ENCODE measurements at regions not wholly inside any gene's neighbourhood (a gene's known extent, or its start where the extent isn't known, plus 50 kb on each side); places are given as distances from the start of the nearest gene placed in this dataset.

DNA sequence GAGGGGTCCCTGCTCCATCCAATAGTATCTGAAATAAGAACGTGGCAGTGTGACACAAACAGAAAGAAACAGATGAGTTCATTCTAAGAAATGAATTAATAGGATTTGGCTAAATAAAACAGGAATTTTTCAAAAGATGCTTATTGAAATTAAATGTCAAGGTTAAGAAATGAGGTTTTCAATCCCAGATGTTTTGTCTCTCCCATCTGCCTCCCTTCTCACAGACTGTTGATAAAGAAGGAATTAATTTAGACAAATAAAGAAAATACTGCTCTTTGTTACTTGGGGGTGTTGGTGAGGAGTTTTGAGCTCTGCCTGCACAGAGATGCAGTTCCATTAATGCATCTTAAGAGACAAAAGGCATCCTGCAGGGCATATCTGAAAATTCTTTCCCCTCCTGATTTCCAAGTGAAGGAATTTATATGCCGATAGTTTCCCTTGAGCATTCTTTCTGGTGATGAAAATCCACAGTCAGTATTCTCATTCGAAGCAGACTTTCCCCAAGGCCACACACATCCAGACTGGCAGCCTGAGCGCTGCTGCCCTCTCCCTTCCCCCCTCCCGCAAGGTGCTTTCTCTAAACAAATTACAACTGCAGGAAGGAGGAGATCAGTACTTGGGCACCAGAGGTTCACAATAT lies 385.4 kb upstream of the RND3 start:
- ChIA-PET POLR2A (no interaction called here), CTCF (no interaction called here)

DNA sequence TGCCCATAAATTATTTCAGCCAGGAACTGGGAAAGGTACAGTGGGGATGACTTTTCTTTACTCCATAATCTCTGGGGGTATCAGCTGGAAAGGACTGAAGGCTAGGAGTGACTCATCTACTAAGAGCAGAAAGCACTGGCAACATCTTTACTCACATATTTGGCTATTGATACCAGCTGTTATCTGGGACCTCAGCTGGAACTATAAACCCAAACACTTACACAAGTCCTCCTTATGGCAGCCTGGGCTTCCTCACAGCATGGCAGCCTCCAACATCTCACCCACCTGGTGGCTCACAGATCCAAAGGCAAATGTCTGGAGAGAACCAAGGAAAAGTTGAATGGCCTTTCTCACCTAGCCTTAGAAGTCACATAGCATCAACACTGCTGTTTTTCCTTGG lies 379.0 kb upstream of the RND3 start:
- CTCF ChIA-PET: no interaction called here
- POLR2A ChIA-PET: no interaction called here

GRCh38 chr2:150863691-150864090 lies 376.2 kb upstream of the RND3 start:
- CTCF ChIA-PET: no interaction called here

DNA sequence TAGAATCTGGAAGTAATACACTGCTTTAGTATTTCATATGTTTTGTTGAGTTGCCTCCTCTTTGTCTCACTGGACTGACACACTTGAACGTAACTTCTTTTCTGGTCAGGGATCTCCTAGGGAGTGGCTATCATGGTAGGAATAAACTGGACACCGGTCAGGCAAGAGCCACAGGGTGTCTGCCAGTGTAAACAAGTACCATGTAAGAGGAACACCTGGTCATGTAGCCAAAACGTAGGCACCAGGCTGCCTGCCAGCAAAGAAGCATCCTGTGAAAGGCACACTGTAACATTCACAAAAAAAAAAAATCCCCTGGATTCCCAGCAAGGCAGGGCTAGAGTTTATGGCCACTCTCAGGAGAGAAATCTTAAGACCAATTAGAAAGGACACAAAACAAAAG lies 372.8 kb upstream of the RND3 start:
- ChIA-PET POLR2A (no interaction called here), CTCF (no interaction called here)

More at GRCh38 chr2:150863691-150864090, 376.2 kb upstream of the RND3 start:
- POLR2A ChIA-PET: no interaction called here

DNA sequence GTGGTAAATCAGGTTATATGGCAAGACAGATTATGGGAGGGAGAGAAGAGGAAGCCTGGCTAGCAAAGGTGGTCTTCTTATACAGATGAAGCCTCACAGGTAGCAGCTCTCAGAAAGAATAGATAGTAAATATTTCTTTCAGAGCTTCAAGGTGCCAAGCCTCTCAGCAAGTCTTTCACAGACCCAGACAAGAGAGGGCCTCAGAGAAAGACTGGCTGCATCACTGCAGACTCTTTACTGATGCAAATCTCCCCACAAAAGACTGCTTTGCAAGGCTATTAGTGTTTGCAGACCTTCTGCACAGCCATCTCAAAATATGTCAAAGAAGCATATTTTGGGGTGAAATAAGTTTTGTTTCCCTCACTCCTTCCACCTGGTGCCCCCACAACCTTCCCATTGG lies 372.4 kb upstream of the RND3 start:
- ChIA-PET CTCF (no interaction called here), POLR2A (no interaction called here)

DNA sequence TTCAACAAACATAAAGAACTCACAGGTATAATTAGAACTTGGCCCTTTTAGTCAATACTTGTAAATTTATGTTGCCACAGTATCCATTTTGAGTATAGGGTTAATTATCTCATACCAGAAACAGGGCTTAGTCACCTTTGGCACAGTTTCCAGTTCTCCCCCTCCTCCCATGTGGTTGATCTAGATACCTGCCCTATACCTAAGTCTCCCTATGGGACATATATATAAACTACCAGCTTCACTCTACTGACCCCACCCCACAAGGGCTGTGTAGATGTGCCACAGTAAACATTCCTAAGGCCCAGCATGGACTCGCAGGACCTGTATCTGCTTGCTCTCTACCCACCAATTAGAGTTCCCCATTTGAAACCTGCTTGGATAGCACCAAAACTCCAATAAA lies 371.7 kb upstream of the RND3 start:
- ChIA-PET POLR2A (no interaction called here), CTCF (no interaction called here)

DNA sequence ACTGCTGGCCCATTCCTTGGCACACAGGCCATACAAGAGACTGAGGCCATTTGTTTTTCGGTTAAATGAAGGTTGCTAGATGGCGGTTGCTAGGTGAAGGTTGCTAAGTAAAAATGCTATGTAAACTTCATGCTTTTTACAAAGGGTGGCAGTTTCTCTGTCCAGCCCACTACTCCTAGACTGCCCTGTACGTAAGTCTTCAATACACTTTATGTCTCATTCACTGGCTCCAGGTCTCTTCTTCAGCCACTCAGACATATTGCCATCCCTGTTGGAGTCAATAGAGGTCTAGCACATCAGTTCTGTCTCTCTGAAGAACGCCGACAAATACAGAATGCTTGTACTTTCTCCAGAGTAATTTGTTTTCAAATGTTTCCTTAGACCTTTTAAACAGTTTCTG lies 370.9 kb upstream of the RND3 start:
- ChIA-PET CTCF (no interaction called here), POLR2A (no interaction called here)

GRCh38 chr2:150856596-150857281 lies 369.3 kb upstream of the RND3 start:
- POLR2A ChIA-PET: no interaction called here
- CTCF ChIA-PET: no interaction called here

- POLR2A ChIA-PET: no interaction called here
- CTCF ChIA-PET: no interaction called here
Observed at GRCh38 chr2:150853263-150853662, 365.8 kb upstream of the RND3 start.

- CTCF ChIA-PET: no interaction called here
Observed at GRCh38 chr2:150850641-150851040, 363.2 kb upstream of the RND3 start.

GRCh38 chr2:150847578-150847977 lies 360.1 kb upstream of the RND3 start:
- ChIA-PET POLR2A (no interaction called here), CTCF (no interaction called here)

More at GRCh38 chr2:150850641-150851040, 363.2 kb upstream of the RND3 start:
- POLR2A ChIA-PET: no interaction called here

DNA sequence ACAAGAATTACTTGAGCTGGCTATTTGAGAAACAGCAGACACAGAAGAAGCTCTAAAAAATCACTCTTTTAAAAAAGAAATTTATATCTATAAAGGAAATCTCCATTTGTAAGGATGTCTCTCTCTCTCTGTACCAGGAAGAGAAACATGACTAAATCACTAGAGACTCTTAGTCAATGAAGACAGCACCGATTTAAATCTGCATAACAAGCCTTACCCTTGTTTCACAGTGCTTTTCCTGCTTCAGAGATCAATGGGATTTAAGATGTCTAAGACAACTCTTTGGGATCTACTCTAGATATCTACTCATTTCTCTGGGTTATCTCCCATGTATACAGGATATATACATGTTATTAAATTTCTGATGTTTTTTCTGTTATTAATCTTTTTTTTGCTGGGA lies 359.2 kb upstream of the RND3 start:
- POLR2A ChIA-PET: no interaction called here
- CTCF ChIA-PET: no interaction called here

DNA sequence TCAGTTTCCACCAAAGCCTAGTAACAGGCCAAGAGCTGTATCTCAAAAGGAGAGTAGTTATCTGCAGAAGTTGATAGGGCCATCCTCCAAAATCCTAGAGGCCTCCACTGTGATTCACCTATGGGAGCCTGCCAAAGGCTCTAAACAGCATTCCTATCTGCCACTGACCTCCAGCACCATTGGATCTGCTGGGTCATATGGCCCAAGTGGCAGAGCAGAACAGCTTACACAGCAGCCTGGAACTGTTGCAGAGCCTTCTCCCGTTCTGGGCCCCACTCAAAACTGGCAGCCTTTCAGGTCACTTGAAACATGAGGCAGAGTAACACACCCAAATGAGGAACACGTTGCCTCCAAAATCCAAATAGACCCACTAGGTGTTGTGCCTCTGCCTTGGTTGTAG lies 345.2 kb upstream of the RND3 start:
- CTCF ChIA-PET: no interaction called here
- POLR2A ChIA-PET: no interaction called here

DNA sequence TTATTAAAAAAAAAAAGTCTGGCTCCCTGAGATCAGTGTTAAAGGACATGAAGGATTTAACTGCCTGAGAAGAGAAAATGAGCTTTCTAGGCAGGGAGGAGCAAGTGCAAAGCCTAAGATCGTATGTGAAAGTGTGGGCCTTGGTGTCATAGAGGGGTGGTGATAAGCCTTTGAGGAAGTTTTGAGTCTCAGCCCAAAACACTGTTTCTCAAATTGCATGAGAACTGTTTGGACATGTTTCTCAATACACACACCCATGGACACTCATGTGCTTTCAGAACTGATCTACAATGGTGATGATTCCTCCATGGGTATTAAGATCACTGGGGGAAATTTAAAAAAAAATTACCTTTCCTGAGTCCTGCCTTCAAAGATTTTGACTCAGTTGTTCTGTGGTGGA lies 336.7 kb upstream of the RND3 start:
- ChIA-PET POLR2A (no interaction called here), CTCF (no interaction called here)

DNA sequence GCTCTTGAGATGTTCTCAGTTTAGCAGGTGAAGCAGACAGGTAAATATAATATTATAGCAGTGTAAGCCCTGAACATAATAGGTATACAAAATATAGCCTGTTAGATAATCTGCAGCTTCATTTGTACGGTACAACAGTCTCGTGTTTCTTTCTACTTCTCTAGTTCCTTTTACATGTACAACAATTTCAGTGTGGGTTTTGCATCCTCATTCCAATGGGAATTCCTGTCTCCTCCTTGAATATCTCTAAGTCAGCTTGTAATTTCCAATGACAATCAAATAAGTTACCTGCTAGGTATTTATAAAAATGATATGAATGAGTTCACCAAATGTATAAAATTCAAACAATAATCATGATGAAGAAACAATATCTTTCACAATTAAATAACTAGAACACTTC lies 330.0 kb upstream of the RND3 start:
- ChIA-PET POLR2A (no interaction called here), CTCF (no interaction called here)

DNA sequence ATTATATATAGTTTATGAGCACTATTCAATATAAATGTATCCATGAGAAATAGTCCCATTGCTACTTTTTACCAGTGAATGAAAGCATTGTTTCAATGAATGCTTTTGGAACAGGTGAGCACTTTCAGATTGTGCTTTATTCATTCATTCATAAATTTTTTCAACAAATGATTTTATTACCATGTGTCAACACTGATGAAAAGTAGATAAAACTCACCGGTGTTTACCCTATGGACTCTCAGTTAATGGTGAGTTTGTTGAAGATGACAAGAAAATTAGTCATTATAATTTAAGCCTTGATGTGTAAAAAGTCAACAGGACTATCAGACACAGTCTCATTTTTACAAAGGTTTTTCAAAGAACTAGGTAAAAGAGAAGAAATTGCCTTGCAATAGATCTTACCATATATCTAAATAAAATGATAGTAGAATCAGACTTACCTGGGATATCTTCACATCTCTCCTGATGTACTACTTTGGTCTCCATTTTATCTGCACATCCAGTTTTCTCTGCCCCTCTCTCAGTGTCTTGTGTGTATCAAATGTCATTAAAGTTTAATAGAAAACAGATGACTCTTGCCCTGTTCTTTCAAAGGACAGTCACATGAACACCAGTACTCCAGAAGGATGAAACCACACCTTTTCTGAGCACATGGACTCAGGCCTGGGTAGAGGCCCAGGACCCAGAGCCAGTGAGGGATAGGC lies 325.3 kb upstream of the RND3 start:
- CTCF ChIA-PET: no interaction called here
- POLR2A ChIA-PET: no interaction called here

GRCh38 chr2:150812066-150812465 lies 324.6 kb upstream of the RND3 start:
- ChIA-PET CTCF (no interaction called here), POLR2A (no interaction called here)

DNA sequence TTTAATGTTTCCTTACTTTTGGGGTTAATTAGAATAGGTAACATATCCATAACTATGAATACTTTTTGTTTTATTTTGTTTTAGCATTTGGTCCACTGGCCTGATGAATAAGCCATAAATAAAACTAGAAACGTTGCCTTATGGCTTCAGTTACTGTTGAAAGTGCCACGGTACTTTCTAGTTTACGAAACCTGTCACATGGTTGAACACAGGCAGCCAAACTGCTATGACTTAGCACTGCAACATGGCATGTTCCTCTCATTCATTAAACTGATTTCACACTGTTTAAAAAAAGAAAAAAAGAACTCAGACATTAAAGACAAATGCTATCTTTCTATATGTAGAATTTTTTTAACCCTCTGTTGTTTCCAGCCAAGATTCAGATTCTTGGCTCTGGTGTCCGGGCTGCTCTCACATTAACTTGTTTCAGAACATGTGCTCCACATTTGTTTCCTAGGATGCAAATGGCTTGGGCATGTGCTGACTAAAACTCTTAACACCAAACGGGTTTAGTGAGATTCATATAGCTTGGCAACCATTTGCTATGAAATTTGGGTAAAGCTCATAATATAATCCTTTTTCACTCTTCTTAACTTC lies 323.9 kb upstream of the RND3 start:
- ChIA-PET CTCF (no interaction called here), POLR2A (no interaction called here)

DNA sequence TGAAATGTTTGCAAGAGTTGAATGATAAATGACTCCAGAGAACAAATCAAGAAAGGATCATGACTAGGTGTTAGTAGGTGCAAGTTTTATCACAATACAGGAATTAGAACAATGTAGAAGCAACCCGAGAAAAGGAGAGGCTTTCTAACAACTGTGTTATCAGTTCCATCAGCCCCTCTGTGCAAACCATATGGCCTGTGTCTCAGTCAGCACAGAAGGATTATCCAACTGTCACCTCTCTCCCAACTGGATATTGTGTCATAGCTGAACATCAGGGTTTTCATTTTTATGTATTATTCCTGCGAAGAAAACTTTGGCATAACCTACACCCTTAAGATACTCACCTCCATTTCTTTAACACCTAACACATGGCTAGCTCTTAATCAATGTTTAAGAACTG lies 321.6 kb upstream of the RND3 start:
- POLR2A ChIA-PET: no interaction called here
- CTCF ChIA-PET: no interaction called here

DNA sequence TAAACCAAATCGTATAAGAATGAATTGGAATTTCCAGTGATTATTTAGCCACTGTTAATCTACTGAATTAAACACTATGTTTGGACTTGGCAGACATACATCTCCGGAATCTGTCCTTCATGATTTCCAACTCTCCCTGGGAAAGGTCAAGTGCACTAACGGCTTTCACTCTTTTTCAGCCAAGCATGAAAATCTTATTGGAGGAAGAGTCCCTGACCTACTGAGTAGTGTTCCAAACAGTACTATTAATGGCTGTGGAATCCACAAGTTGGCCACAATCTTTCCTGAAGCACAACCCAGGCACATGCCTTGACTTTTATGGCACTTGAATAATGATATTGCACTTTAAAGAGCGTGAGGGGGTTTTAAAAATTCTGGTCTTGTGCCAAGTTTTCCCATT lies 318.9 kb upstream of the RND3 start:
- CTCF ChIA-PET: no interaction called here
- POLR2A ChIA-PET: no interaction called here

- ChIA-PET CTCF (no interaction called here), POLR2A (no interaction called here)
Observed at GRCh38 chr2:150803689-150804398, 316.4 kb upstream of the RND3 start.
